Activated CD4-positive, alpha-beta T cell treated with anti-CD3 and anti-CD28 coated beads, Interleukin-2, amount 50 U/mL, for 48 hours (primary cell): ENCODE measurements at regions not wholly inside any gene's neighbourhood (a gene's known extent, or its start where the extent isn't known, plus 50 kb on each side); places are given as distances from the start of the nearest gene placed in this dataset.
"Not testable (repeated sequence)": the region's sequence is repeated elsewhere in the genome, so short reads cannot be mapped to it uniquely, and the experiment has no call there.

ENCODE experiments used
- DNase-seq, 2 experiments: peaks; one replicate each; pipeline ENCODE4 v3.0.0-alpha.2; 2020

DNA sequence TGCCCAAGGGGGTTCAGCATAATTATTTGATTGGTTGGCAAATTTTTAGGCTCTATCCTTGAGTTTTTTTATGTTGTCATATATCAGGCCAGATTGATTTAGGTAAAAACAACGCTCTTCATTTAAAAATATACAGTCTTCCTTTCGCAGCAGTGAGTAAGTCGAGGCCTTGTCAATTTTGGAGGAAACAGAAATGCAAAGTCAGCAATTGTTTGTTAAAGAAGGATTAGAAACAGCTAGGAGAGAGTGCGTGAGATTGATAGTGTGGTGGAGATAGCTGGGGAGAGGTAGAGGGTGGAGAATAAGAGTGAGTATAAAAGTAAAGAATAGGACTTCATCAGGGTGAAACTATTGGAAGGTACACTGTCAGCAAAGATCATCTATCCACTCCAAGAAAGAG, 830.8 kb downstream of the LUZP2 start:
- no peak for DNase-seq

DNA sequence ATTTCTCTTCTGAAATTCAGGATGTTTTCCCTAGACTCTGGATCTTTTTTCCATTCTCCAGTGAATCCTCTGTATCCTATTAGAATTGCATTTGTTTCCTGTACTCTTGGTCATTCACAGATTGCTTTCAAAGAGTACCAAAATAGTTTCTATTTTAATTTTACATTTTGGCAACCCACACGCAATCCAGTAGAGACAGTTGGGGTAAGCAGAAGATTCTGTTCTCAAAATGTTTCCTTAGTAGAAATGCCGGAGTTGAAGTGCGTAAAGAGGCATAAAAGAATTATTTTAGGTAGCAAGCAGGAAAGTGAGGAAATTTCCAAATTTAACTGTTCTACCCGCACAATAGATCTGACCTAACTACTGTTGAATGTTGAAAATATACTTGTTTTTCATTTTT, 842.4 kb downstream of the LUZP2 start:
- DNase-seq, result no peak

DNA sequence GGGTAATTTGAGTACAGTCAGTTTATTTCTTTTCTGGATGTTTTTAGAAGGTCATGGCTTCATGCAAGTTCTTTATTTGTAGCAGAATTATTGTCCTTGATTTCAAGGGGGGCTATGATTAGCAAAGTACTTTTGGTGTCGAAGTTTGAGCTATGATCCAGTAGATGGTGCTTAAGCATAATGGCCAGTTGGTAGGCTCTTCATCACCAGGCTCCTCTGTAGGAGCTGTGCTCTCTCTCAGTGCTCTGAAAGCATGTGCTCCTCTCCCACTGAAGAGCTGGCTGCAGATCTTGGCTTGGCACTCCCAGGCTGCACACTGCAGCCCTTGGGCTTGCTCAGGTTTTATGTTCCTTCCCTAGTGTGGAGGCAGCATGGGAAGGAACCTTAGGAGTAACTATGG, 852.7 kb downstream of the LUZP2 start:
- no peak for DNase-seq

DNA sequence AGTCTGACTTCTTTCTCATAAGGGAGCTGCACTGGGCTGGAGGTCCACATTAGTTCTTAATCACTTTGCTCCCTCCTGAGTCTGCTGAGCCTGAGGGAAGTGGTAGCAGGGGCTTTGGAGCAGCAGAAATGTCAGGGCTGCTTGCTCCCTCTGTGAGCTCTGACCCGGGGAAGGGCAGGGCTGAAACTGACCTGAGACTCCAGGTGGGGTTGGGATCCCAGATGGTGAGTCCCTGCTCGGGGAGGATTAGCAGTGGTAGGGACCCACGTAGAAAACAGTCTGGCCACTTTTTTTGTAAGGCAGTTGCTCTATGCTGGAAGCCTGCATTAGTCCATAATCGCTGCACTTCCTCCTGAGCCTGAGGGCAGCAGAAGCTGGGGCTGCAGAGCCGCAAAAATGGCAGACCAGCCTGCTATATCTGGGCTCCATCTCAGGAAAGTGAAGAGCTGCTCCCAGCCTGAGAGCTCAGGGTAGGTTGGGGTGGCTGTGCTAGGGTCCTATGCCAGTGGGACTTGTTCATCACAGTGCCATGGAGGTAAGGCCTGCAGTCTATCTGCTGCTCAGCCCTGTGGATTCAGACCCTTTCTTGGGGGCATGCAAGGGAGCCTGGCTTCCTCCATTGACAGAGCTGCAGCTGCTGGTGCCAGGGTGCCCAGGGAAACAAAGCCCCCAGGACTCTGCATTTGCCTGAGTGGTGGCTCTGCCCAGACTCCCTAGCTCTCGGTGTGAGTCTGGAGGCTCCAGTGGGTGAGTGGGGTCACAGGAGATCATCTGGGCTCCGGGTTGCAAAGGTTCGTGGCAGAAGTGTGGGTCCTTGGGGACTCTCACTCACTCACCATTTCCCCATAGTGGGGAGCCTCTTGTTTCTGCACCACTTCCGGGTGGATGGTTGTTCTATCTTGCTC, 854.3 kb downstream of the LUZP2 start:
- no peak for DNase-seq

DNA sequence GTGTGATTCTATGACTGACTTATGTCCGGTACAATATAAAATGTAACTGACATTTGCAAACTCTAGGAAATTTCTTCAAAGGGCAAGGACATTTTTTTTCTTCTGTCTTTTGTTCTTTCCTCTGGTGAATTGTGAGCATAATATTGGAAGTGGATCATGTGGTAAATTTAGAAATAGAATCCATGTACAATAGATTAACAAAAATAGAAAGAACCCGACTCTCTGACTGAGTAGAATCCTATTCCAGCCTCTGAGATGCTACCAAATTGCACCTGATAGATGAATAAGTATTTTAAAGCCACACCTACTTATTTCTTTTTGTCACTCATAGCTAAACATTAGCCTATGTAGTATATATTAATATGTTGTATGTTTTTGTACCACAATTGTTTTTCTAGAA, 860.3 kb downstream of the LUZP2 start:
- DNase-seq, result no peak

DNA sequence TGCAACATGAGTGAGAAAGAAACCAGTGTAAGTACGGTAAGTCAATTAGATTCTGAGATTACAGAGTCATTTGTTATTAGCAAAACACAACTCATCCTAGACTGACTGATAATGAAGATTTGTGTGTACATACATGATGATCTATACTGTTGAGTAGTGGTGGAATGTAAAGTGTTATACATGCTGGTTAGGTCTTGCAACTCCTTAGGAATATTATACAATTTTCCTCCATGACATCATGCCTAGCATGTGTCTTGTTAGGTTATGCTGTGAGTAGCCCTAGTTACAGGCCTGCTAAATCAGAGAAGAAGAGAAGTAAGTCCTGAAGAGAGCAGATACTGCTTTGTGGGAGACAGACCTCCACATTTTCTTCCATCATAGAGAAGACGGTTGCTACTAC, 880.6 kb downstream of the LUZP2 start:
- DNase-seq, result no peak

DNA sequence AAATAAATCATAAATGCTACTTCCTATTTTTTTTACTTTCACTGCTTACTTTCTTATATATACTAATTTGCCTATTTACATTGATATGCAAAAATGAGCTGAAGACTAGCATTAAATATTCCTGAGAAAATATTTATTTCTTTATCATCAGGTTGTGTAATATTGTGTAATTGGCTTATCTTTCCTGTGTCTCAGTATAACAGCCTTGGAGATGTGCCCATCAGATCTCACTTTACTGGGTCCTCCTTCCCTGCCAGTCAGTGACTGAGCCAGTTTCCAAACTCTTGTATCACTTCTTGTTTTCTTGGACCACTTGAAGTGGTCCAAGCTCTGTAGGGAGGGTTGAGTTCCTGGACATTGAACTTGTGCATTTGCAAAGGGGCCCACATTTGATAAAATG, 900.0 kb downstream of the LUZP2 start:
- DNase-seq, result no peak

DNA sequence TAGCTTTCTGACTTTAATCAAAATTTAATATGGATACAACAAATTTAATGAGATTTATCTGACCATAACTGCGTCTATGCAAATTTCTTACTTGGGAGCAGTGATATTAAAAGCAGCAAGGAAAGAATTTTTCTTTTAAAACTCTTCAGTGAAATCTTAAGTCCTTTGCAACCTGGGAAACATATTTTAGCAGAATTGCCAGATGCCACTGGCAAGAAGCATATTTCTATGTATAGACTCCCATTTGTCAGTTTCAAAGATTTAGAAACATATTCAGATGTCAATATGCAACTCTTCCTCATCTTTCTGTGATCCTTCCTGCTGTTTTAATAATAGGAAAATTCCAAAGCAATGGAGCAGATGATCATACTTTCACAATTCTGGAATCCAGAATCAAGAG, 911.3 kb downstream of the LUZP2 start:
- no peak for DNase-seq

DNA sequence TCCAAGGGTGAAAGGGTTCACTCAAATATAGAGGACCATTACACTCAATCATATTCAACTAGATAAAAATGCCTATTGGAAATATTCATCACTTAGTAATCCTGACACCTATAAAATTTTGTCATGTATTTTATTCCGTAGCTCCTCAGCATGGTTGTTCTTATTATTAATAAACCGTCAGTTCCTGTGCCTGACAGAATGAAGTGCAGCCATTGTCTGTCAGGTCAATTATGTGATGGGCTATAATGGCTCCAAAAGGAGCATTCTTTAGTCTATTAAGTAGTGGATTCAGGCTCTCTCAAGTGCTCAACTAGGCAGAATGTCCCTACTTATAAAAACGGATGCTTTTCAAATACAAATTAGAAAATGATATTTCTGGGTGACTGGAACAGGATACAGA, 916.1 kb upstream of the ANO3 start:
- DNase-seq, result no peak

DNA sequence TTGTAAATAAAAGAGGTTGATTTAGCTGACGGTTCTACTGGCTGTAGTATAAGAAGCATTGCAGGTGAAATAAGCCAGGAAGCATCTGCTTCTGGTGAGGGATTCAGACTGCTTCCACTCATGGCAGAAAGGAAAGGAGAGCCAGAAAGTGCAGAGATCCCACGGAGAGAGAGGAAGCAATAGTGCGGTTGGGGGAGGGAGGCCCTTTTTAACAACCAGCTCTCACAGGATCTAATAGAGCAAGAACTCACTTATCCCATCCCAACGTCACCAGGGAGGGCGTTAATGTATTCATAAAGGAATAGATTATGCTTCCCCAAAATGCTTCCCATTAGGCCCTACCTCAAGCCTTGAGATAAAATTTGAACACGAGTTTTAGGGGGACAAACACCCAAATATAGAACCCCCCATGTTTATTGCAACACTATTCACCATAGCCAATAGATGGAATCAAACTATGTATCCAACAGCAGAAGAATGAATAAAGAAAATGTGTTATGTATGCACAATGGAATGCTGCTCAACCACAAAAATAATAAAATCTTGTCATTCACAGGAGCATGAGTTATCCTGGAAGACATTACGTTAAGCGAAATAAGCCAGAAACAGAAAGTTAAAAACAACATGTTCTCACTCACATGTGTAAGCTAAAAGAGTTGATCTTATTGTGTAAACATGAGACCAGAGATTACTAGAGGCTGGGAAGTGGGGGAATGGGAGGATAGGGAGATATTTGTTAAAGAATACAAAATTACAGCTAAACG, 908.3 kb upstream of the ANO3 start:
- no peak for DNase-seq

DNA sequence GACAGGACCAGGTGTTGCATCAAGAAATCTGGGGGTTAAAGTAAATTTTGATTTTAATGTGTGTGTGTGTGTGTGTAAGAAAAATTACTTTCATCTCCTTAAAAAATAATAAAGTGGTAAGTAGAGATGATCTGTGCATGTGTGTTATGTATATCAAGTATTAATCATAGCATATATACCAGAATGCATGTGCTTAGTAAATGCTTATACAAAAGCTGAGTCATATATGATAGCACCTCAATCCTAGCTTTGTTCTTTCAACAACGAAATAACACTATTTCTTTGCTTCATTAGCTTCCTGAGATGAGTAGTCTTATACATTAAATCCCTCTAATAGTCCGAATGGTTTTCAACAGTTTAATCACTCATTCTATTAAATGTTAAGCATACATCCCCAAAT, 899.6 kb upstream of the ANO3 start:
- no peak for DNase-seq

DNA sequence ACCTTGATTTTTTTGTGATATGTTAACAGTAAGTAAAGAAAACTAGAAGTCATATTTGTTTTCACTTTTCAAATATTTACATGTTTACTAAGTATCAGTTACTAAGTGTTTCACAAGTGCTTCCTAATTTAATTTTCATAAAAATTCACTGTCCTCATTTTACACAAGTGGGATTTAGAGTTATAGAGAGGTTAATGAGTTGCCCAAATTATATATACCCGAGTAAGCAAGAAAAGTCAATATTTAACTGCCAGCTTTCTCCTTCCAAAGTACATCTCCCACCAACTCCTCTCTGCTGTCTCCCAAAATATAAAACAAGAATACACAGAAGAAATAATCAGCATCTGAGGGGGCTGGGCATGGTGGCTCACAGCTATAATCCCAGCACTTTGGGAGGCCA, 896.7 kb upstream of the ANO3 start:
- DNase-seq, result no peak

DNA sequence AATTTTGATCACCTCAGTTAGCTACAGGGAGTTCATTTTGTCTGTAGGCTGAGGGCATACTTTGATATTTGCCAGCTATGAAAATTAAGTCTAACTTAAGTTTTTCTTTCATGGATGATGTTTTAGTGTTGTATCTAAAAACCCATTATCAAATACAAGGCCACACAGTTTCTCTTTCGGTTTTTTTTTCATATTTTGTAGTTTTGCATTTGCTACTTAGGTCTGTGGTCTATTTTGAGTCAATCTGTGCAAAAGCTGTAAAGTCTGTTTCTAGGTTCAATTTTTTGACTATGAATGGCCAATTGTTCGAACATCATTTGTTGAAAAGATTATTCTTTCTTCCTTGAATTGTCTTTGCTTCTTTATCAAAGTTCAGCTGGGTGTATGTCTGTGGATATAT, 895.6 kb upstream of the ANO3 start:
- no peak for DNase-seq

DNA sequence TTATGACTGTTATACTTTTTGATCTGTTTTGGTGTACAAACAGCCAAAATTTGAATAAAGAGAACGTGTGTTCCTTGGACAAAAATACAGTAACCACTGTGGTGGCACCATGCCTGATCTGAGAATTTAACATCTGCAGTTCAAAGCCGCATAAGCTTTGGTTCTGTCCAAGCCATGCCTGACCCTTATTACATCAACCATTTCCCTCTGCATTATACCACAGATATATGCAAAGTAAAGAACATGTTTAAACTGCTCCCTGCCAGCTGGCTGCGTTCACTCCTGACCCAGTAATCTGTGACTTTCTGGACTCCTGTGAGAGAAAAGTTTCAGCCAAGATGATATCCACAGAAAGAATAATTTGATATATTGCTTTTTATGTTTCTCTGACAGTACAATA, 890.5 kb upstream of the ANO3 start:
- DNase-seq, result no peak

DNA sequence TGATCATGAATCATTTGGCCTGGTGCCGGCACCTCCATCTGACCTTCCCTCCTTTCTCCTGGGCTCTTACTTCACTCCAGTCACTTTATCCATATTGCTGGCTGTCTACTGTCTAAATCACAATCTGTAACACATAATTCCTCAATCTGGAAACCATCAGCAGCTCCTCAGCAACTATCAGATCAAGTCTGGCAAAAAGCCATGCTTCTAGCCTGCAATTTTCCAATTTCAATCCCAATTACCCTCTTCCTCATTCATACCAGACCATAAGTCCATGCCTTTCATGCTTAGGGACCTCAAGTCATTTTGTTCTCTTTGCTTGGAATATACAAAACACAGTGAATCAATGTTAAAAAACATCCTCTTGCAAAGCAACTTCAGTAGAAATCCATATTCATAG, 882.8 kb upstream of the ANO3 start:
- no peak for DNase-seq

DNA sequence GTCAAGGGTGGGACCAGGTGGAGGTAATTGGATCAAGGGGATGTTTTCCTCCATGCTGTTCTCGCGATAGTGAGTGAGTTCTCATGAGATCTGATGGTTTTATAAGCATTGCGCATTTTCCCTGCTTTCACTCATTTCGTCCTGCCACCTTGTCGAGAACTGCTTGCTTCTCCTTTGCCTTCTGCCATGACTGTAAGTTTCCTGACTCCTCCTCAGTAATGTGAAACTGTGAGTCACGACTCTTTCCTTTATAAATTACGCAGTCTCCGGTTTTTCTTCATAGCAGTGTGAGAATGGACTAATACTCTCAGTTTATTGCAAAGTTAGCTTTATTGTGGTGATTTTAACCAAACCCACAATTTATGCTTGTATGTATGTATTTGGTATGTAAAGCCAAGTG, 878.5 kb upstream of the ANO3 start:
- no peak for DNase-seq

DNA sequence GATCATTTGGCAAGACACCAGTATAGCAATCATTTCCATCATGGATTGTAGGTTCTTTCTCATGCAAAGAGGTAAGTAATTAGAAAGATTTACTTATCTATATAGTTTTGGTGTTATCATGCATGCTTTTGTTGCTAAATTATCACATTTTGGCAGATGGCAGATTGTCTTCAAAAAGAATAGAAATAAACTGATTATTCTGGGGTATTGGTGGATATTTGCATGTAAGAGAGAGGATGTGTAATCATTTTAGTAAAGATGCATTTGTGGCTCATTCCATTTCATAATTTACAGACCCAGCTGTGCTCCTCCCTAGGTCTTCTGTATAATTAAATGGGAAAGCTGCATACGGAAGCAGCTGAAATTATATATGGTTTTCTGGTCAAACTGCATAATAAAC, 875.7 kb upstream of the ANO3 start:
- DNase-seq, result no peak

DNA sequence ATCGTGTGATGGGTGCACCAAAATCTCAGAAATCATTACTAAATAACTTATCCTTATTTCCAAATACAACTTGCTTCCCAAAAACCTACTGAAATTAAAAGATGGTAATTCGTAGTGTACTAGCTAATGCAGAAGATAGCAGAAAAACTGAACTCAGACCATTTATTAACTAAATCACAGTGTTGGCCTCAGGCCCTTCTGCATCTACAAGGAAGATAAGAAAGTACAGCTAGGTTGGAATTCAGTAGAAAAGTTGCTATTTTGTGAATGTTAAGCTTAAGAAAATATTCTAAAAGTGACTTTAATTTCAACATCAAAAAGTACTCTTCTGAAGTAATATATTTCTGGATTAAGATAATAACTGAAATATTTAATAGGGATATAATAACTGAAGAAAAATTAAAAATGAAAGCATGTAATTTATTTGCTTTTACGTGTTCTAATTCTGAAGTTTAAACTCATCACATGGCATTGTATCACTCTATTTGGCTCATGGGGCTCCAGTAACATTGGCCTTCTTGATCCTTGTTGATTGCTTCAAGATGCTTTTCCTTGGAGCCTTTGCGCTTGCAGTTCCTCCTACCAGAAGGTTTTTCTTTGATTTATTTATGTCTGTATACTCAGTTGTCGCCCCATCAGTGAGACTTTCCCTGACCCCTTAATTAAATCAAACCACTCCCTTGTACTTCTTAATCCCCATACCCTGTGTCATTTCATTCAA, 847.9 kb upstream of the ANO3 start:
- no peak for DNase-seq

DNA sequence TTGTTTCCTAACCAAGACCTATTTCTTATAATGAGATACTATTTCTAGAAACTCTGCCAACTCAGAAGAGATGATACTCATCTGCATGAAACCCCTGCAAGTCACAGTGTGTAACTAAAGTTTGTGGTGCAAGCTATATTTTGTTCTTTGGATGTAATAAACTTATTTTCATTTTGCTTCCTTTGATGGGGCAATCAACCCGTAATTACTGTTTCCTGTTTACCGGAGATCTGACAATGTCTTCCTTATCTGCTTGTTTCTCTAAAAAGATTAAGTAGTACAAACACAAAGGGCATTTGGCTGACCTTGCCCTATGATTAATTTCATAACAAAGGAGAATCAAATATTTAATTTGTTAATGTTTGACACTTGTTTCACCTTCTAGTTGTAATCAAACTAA, 846.6 kb upstream of the ANO3 start:
- DNase-seq, result no peak

DNA sequence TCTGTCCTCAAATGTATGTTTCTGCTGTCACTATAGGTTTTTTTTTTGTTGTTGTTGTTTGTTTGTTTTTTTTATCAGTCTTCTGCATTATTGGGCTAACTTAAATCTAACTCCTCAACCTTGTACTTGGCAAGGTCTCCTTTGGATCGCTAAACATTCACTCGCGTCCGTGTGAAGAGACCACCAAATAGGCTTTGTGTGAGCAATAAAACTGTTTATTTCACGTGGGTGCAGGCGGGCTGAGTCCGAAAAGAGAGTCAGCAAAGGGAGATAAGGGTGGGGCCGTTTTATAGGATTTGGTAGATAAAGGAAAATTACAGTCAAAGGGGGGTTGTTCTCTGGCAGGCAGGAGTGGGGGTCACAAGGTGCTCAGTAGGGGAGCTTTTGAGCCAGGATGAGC, 845.6 kb upstream of the ANO3 start:
- not testable (repeated sequence) for DNase-seq

DNA sequence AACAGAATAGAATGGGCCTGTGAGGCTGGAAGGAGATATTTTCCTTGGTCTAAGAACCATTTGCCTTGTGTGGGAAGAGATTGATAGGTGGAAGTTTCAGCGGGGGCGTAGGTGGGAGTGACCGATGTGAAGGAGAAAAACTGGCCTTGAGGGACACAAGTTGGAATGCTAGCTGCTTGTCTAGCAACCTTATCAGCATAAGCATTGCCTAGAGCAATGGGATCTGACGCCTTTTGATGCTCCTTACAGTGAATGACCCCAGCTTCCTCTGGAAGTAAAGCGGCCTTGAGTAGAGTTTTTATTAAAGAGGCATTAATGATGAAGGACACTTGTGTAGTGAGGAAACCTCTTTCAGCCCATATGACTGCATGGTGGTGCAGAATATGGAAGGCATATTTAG, 843.8 kb upstream of the ANO3 start:
- not testable (repeated sequence) for DNase-seq

DNA sequence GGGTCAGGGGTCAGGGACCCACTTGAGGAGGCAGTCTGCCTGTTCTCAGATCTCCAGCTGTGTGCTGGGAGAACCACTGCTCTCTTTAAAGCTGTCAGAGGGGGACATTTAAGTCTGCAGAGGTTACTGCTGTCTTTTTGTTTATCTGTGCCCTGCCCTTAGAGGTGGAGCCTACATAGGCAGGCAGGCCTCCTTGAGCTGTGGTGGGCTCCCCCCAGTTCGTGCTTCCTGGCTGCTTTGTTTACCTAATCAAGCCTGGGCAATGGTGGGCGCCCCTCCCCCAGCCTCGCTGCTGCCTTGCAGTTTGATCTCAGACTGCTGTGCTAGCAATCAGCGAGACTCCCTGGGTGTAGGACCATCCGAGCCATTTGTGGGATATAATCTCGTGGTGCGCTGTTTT, 830.5 kb upstream of the ANO3 start:
- not testable (repeated sequence) for DNase-seq

DNA sequence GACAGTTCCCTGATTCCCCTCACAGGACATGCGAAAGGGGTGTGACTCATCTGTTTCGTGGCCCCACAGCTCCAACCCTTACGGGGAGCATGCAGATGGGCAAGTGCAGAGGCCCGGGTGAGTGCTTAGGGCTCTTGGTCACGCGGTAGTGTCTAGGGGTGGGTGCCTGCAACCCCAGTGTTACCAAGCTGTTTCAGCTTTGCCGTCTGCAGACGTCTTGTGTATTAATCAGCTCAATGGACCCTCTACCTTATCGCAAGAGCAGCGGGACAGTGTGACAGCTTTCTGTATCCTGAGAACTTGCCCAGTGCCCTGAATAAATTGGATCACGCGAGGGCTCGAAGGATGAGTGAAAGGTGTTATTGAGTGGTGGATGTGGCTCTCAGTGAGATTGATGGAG, 816.4 kb upstream of the ANO3 start:
- DNase-seq, result no peak

DNA sequence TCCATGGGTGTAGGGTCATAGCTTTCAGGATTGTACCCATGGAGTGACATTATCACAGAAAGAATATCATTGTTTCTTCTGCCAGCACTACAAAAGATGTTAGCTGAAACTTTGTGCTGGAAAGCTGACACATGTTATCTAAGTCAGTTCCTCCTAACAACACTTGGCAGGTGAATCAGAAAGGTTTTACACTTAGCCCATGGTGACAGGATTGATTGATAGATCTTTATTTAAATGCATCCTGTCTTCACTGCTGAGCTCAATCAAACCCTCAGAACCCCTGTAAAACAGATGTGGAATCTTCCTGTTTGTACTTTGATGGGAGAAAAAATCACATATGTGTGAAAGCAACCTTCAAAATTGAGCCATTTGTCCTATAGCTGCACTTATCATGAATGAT, 811.5 kb upstream of the ANO3 start:
- no peak for DNase-seq
